GM19328 (cell line): ENCODE measurements at regions not wholly inside any gene's neighbourhood (a gene's known extent, or its start where the extent isn't known, plus 50 kb on each side); places are given as distances from the start of the nearest gene placed in this dataset.
A peak's percentile ranks its signal among the peaks of the same experiment; 100 is the strongest.
"Not testable (repeated sequence)": the region's sequence is repeated elsewhere in the genome, so short reads cannot be mapped to it uniquely, and the experiment has no call there.

Experiments used
- ATAC-seq: cut with Tn5 transposase; IDR thresholded peaks from one replicate; pipeline ENCODE4 v1.9.1; 2021; ENCODE audit warnings: mild to moderate bottlenecking, moderate library complexity; ENCODE audit not compliant: unreplicated experiment

DNA sequence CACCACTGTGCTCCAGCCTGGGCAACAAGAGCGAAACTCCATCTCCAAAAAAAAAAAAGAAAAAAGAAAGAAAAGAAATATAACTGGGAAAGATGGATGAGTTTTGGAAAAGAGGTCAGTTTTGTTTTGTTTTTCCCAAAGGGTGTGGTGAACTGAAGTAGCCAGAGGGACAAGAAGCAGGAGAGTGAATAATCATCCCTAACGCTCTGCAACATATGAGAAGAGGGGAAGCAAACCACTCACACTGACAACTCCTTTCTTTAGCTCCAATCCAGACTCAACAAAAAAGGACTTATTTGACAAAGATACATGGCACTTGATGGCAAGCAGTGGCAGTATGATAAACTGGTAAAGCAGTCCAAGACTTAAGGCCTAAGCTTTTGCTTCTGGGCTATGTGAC, 176.1 kb upstream of the HMHB1 start:
- no peak for ATAC-seq

DNA sequence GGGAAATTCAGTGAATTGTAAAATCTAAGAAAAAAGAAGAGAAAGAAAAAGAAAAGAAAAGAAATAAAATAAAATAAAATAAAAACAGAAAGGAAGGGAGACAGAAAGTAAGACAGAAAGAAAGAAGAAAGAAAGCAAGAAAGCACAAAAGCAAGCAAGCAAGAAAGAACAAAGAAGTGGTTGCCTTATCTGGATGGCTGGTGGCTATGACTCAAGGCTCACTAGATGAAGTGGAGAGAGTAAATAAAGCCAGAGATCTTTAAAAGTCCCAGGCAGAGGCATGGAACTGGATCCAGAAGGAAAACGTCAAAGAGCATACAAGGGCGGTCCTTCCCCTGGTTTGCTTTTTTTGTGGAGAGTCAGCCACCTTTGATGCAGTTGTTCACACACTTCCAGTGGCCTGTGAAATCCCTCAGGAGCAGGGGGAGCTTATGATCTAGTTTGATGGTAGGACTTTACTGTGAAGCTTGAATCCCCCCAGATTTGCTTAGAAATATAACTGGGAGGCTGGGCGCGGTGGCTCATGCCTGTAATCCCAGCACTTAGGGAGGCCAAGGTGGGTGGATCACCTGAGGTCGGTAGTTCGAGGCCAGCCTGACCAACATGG, 176.7 kb upstream of the HMHB1 start:
- no peak for ATAC-seq

DNA sequence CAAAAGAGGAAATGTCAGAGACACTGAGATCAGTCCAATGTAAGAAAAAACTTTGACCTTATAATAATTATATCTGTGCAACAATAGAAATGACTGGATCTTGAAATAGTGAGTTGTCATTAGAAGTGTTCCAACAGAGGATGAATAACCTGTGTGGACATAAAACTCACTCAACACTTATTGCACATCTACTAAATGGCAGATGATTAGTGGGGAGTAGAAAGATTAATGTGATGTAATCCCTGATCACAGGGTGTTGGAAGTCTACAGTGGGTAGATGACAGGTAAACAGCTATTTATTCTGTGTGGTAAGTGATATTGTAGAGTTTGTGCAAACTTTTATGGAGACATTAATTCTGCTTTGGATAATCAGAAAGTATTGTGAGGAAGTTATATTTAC, 177.3 kb upstream of the HMHB1 start:
- ATAC-seq, result no peak

DNA sequence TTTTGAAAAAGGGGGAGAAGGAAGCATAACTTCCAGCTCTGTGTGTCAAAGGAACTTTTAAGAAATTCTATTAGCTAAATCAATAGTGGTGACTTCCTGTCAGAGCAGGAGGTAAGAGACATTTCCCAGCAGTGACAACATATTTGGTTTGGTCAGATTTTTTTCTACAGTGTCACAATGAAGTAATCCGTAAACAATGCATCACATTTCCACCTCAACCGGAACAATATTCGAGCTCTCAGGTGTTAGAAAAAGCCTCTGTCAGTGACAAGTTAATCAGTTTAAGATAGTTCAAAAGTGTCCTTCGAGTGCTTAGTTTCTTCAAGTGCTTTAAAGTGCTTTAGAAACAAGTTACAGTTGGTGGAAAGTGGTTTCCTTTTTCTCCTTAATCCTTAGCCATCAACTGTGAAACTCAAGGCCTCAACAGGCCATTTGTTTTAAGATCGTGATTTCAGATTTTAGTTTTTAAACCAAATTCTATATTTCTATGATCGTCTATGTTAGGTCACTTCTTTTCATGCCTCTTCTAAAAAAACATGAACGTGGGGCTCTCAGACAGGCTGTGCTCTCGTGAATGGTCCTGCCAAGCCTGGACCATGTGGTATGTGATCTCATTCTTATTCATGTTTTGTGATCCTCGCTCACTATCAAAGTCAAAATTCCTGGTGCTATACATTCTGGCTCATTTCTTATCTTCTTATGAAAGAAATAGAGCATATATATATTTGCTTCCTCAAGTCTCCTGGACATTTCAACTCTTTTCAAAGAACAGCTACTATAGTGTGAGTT, 181.9 kb upstream of the HMHB1 start:
- ATAC-seq, result no peak

DNA sequence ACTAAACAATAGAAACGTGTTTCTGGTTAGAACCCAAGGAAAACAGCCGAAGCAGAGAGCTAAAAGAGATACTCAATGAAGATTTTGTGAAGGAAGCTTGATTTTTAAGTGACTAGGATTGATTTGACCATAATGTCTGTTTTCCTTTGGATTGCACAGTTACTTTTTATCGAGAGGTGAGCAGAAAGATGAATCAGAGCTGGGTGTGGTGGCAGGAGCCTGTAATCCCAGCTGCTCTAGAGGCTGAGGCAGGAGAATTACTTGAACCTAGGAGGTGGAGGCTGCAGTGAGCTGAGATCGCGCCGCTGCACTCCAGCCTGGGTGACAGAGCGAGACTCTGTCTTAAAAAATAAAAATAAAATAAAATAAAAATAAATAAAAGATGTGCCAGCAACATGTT, 186.9 kb upstream of the HMHB1 start:
- ATAC-seq, result not testable (repeated sequence)

DNA sequence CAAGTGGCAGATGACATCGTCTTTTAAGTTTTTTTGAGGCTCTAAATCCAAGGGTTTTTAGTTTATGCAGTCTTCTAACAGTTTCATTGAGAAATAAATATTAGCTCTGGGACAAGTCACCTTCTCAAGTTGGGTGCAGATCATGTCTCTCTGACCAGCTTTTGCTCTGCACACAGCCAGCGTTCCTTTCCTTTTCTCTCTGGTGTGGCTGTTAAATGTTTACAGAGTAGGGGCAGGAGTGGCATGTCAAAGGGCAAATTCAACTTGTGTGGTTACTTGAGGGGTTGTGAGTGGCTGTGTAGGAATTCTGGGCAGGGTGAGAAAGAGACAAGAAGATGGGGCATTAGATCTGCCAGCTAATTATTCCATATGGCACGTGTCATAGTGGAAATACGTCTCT, 187.5 kb upstream of the HMHB1 start:
- no peak for ATAC-seq

DNA sequence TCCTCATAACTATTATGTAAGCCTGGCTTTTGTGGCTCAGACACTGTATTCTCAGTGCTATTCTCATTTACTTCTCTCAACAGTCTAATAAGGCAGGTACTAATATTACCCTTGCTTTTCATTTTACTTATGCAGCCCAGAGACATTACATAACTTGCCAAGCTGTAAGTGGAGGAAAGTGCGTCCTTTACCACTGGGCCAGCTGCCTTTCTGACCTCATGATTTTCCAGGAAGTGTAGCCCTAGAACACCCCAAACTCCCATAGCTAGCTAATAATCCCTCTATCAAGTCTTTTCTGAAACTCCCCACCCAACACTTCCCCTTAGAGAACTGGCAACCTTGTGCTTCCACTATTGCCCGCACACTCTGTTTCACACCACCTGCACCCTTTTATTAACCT, 192.9 kb upstream of the HMHB1 start:
- ATAC-seq, result no peak

DNA sequence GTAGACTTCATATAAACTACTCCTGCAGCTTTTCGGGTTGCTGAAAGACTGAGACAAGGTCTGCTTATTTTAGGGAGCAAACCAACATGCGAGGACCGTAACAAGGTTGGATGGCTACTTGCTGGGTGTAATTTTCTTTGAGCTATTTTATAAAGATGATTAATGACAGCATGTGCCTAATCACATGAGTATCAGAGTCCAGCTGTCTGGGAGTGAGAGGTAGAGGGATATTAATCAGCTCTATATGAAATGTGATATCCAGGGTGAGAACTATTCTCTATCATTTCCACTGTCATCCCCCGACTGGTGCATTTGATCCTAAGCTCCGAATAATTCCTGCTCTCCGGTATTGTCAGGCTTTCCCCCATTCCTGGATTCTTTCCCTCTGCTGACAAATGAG, 193.8 kb upstream of the HMHB1 start:
- no peak for ATAC-seq

DNA sequence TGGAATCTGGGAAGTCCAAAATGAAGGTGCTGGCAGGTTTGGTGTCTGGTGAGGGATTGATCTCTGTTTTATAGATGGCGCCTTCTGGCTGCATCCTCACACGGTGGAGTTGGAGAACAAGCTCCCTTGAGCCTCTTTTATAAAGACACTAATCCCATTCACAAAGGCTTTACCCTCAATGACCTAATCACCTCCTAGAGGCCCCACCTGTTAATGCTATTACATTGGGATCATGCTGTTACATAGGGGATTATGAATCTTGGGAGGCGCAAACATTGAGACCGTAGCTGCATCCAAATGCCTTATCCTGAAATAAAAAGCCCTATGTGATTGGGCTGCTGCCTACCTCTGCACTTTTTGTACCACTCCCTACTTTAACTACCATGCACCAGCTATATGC, 197.1 kb upstream of the HMHB1 start:
- no peak for ATAC-seq

DNA sequence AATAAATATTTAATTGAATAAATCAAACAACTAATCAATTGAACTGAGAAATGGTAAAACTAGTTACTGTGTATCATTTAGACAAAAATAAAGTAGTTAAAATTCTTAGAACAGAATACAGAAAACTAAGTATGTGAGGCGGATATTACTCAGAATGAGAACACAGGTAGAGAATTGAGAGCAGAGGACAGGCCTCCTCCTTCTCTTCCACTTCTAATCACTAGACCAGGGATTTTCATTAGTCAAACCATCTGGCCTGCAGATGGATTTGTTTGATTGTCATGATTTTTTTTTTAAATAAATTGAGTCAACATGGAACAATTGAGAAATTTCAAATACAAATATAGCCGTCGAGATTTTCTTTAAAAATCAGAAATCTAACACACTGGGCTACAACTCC, 198.6 kb upstream of the HMHB1 start:
- ATAC-seq, result no peak

DNA sequence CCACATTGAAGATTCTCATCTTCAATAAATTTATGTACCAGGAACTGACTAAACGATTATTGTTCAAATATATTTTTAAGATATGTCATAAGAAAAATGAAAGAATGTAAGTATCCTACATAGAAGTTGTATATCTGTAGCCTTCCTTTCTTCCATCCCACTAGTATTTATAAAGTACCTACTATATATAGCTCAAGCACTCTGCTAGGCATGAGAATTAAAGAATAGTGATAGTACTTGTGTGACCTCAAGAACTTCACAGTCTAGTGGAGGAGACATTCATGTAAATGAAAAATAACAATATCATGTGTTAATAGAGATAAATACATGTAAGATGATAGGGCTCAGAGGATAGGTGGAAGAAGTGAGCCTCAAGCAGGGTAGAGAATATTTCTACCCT, 201.0 kb upstream of the HMHB1 start:
- ATAC-seq, result no peak

DNA sequence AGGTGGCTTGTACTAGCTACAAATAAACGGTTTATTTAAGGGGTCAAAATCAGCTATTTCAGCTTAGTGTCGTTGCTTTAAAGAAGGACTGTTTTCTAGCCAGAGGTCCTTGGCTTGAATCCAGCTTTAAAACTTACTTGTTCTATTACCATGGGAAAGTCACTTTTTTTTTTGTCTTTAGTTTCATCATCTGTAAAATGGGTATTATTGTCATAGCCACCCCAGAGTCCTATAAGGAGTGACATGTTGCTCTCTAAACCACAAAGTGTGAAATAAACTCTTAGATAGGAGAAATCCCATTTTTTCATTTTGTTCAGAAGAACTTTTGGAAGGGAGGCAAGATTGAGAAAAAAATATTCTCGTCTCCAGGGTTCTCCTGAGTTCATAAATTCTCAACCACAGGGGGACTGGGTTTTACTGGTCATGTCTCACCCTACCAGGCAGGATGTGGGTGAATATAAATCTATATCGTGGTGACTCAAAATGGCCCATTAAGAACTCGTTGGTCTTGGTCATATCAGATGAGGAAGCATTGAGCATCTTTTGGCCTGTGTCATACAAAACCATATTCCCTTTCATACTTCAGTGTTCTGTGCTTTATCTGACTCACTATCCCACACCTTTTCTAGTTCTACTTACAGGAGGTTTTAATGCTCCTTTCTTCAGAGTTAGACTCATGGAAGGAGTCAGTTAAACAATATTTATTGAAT, 202.7 kb upstream of the NR3C1 start:
- peak; percentile 61 for ATAC-seq

DNA sequence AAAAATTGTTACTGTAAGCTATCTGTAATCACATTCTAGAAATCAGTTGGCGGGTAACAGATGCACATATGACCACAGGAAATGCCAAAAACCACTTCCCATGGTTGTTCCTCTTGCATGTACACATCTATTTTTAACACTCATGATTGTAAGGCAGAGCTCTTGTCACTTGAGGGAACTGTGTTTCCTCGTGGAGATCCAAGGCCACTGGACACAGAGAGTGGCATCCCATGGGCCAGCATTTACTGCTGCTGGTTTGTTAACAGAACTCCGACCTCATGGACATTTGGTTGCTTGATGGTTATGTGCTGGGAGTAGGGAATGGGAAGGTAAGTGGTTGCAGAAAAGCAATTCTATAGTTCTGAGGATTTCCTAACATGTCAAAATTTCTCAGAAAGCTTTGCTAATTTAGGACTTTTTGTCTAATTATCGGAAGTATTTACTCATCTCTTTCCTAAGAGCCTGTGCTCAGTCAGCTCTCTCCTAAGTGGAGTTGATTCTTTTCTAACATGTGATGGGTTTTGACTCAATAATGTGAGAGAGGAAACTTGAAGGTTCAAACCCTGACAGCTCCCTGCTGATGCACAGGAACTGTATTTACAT, 202.0 kb upstream of the NR3C1 start:
- ATAC-seq, result no peak

DNA sequence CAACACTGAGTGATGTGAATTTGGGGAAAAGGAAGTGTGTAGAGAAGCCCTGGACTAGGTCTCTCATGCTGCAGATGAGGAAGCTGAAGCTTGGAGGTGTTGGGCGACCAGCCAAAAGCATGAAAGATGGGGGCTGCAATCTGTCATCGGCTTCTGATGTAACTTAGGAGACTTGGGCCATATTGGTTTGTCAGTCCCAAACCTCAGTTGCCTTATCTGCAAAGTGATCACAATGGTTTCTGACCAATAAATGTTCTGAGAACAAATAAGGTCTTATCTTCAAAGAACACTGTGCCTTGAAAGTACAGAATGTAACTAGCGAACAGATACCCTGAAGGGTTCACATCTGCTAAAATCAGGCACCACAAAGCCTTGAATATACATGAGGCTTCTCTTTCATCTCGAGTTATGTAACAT, 198.4 kb upstream of the NR3C1 start:
- ATAC-seq, result no peak

DNA sequence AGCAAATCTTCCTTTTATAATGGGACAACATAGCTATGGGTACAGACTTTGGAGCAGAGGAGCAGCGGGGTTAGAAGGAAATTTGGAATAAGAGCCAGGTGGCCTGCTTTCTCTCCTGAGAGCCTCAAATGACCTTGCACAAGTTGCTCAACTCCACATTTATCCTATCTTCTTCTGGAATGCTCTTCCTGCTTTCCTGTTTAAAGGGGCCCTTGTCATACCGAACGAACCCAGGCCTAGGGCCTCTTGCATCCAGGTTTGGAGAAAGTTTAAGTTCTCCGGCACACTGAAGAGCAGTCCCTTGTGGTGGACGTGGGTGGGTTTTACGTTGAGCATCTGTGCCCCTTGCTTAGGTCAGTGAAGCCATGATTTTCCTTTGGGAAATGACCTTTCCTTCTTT, 197.9 kb upstream of the NR3C1 start:
- no peak for ATAC-seq

DNA sequence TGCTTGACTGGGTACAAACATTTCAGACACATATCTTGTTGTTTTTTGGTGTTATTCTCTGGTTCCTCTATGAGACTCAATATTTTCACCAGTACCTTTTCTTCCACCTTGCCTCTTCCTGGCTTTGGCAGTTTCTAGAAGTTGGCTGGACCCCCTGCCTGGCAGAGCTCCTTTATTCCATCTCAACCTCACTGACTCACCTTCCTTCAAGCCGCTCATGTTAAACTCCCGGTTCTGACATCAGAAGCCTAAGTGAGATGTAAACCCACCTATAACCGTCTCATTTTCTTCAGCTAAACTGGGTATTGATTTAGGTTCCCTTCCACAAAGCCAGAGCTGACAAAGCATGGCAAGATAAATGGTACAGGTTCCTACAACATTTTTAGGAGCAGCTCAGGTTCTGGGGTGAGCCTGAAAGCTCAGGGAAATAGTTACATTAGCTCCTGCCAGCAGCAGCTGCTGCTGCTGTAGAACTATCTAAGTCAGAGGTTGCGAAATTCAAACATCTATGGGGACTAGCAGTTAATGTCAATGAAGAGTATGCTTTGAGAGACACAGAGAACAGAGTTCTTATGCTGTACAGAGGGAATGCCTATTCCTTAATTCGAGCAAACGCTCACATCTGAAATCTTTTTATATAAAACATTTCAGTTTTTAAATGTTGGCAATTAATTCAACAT, 197.1 kb upstream of the NR3C1 start:
- no peak for ATAC-seq

DNA sequence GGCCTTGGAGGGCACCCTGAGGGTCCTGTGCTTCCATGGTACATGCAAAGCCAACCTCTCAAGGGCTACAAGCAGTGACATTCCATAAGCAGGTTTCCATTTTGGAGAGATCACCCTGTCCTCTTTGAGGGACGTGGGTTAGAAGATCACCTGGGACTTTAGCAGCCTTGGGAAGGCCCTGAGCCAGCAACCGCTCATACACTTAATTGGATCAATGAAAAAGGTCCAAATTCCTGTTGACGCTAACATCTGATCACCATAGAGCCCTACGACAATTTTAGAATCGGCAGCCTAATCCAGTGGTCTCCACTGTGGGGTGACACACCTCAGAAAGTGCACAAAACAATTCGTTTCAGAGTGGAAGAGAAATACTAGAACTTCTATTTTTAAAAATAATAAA, 196.0 kb upstream of the NR3C1 start:
- ATAC-seq, result no peak

DNA sequence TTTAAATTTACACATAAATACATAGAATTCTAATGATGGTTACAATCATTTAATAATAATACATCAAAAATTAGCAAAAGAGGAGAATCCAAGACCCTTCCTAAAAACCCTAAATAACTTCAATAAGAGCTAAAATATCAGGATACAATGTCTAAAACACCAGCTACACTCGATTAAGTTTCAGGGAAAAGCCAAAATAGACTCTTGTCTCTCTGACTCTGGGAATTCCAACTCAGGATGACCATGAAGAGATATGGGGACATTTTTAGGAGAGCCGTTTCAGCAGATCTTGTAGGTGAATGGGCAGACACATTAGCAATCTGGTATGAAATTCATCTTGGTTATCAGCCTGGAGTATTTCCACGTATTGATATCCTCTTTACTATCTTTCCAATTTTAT, 193.3 kb upstream of the NR3C1 start:
- no peak for ATAC-seq

DNA sequence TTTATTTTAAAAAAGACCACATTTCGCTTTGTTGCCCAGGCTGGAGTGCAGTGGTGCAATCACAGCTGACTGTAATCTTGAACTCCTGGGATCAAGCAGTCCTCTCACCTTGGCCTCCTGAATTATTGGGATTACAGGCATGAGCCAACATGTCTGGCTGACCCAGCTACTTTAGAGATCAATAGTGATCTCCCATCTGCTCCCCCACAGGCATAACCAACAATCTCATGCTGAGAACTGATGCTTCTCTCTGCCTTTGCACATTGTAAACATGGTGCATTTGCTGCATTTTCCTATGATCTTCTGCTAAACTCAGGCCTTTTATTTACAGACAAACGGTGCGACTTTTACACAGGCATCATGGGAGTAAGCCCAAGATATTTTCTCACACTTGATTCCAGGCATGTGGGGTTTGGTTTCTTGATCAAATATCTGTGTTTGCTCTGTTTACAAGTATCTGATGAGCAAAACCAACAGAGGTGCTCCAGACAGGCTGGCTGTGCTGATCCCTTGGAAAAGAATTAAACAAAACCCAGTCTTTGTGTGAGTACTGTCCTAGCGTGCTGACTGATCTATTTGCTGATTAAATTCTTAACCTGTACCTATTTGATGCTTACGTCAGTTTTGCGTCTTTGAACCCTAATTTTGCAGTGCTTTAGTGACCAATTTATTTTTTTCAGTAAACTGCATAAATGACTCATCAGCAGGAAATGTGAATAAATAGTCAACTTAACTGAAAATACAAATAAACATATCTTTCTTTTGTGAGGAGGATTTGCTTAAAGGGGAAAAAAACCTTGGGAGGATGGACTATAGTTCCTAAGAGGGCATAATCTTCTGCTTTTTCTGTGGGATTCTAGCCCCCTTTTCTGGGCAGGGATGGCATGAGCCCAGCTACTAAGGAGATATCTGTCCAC, 191.7 kb upstream of the NR3C1 start:
- ATAC-seq, result no peak

DNA sequence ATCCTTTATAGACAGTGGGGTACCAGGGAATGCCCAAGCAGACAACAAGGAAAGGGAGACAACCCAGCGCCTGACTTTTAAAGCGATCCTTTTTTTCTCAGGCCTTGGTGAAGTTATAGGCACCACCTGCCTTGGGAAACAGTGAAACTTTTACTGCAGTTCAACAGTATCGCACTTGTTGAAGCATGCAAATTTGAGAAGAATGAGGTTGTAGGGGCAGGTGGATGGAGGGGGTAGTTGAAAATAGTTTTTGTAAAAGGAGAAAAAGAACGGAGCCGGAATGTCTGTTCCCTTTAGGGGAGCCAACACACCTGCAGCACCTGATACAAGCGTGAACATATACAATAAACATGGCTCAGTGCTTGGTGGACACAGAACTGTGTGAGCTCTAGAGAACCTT, 190.2 kb upstream of the NR3C1 start:
- no peak for ATAC-seq
